PC-9 (cell line): ENCODE measurements at regions not wholly inside any gene's neighbourhood (a gene's known extent, or its start where the extent isn't known, plus 50 kb on each side); places are given as distances from the start of the nearest gene placed in this dataset.

Source experiments
- EZH2 ChIP-seq: fragments of 200-600 bp; sonication (generic); IDR thresholded peaks from 2 replicates; pipeline ENCODE4 v1.8.0; 2017; ENCODE audit warnings: antibody characterized with exemption, low read depth
- TF ChIP-seq, protein P1 (sequence below): fragments of 200-600 bp; sonication (generic); conservative IDR thresholded peaks from 2 replicates; pipeline ENCODE4 v1.6.1; 2017; ENCODE audit warnings: mixed run types, antibody characterized with exemption, mild to moderate bottlenecking, moderate library complexity

DNA sequence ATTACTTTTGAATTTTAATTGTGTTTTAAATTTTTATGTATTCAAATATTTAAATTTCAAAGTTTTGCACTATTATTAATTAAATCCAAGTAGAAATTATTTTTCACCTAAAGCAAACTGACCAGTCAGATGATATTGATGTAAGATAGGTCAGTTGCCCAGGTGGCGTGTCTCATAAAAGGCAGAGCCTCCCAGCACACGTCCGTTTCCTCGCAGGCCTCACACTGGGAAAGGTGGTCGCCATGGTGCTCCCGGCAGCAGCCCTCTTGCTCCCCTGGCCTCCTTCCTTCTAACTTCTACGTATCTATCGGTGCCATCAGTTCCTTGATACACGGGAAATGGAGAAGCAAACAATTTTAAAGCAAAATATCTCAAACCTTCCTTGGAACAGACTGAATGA is 516.8 kb downstream of the GALR1 start:
- TF ChIP-seq, protein P1, sequence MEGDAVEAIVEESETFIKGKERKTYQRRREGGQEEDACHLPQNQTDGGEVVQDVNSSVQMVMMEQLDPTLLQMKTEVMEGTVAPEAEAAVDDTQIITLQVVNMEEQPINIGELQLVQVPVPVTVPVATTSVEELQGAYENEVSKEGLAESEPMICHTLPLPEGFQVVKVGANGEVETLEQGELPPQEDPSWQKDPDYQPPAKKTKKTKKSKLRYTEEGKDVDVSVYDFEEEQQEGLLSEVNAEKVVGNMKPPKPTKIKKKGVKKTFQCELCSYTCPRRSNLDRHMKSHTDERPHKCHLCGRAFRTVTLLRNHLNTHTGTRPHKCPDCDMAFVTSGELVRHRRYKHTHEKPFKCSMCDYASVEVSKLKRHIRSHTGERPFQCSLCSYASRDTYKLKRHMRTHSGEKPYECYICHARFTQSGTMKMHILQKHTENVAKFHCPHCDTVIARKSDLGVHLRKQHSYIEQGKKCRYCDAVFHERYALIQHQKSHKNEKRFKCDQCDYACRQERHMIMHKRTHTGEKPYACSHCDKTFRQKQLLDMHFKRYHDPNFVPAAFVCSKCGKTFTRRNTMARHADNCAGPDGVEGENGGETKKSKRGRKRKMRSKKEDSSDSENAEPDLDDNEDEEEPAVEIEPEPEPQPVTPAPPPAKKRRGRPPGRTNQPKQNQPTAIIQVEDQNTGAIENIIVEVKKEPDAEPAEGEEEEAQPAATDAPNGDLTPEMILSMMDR, result no peak
- TF ChIP-seq EZH2, result no peak
